Fibroblast of skin of scalp (primary cell): ENCODE measurements at regions not wholly inside any gene's neighbourhood (a gene's known extent, or its start where the extent isn't known, plus 50 kb on each side); places are given as distances from the start of the nearest gene placed in this dataset.
A peak's percentile ranks its signal among the peaks of the same experiment; 100 is the strongest.
"Not testable (repeated sequence)": the region's sequence is repeated elsewhere in the genome, so short reads cannot be mapped to it uniquely, and the experiment has no call there.

Experiments
- DNase-seq: peaks from one replicate; pipeline ENCODE4 v3.0.0-alpha.2; 2013

DNA sequence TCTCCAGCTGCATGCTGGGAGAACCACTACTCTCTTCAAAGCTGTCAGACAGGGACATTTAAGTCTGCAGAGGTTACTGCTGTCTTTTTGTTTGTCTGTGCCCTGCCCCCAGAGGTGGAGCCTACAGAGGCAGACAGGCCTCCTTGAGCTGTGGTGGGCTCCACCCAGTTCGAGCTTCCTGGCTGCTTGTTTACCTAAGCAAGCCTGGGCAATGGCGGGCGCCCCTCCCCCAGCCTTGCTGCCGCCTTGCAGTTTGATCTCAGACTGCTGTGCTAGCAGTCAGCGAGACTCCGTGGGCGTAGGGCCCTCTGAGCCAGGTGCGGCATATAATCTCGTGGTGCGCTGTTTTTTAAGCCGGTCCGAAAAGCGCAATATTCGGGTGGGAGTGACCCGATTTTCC lies 215.0 kb downstream of the STIM2 start:
- not testable (repeated sequence) for DNase-seq

DNA sequence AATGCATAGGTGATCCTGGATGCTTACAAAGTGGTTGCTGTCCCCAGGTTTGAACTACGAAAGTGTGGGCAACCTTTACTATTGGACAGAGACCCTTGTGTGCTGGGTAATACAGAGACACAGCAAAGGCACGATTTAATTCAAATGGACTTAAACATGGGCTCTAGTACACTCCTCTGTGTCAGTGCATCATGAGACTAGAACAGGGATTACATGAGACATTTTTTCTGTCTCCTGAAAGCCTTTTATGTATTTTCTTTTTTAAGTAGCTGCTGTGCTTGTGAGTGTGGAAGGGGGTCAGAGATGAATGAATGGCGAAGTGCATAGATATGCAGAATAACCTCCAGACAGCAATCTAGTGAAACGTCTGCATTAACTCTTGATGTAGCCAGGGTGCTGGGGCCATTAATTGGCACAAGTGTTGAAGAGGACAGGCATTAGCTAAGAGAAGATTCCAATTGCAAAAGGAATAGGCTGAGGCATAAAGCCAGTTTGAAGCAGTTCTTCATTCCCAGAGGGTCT lies 218.4 kb downstream of the STIM2 start:
- no peak for DNase-seq

DNA sequence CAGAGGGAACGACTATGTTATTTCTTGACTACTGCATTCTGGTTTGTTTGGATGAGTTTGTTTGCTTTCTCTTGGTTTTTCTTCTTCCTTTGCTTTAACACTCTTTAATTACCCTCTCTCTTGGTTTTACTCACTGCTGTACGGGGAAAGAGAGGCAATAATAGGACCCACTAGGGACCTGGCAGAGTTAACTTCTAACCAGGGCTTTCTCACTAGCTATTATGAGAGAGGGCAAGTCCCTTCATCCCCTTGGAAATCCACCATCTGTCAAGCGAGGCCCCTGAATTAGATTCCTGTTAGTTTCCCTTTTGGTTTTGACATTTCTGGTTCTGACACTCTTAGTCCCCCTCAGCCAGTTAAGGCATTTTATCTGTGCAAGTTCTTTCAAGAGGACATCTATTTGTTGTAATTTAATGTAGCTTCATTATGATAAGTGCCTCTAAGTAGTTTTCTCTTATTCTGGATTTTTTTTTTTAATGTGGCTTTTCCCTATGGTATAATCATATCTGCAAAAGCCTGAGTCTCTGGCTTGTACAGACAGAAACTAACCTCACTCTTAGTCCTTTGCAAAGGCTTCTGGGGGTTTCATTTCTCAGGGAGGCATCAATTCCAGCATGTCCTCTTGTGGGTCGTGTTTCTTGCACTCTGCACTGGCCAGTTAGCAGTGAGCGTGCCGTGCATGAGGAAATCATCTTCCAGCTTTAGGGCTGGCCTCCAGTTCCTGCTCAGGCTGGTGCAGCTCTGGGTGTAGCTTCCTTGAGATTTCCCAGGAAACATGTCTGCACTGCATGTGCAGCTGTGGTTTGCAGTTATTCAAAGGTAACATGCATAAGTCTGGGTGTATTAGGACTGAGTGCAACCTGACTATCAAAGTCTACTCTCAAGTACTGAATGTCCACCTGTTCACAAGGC lies 221.3 kb downstream of the STIM2 start:
- DNase-seq: no peak

DNA sequence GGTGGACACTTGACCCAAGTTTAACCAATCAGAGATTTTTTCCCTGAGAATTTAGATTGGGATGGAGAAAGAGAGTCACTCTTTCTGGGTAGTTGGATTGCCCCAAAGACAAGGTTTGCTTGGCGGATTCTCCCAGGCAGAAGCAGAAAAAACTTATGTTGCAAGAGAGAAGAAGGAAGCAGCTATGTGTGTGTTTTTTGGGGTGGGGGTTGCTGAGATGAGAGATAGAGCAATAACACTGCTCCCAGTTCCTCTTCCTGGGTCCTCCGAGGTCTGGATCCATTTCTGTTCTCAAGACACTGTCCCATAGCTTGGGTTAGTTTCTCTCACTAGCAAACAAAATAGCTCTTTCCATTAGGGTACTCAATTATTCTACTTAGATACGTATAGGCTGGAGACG lies 222.1 kb downstream of the STIM2 start:
- no peak for DNase-seq

DNA sequence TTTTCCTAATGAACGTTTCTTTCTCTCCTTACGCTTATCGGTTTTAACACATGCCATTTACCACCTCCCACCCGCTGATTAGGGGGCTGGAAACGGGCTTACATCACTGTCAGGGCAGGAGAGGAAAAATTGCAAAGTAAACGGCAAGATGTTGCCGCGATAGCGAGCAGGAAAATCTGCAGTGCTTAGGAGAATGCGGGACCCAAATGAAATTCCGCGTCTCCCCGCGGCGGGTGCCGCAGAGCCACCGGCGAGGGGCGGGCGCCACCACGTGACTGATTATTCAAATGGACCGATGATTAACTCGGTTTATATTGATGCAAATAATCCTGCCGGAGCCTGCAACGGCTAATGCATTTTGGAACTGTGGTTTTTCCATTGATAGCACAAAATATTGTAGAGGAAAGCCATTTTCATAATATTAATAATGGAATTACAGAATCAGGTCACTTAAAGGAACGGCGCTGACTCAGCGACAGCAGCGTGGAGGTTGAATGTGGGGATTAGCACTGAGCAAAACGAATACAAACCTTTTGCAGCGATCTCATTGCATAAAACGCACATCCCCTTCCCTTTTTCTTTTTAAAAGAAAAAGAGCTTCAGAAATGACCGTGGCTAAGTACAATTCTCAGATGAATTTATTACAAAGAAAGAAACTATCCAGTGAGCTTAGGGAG lies 224.2 kb downstream of the STIM2 start:
- DNase-seq: no peak

DNA sequence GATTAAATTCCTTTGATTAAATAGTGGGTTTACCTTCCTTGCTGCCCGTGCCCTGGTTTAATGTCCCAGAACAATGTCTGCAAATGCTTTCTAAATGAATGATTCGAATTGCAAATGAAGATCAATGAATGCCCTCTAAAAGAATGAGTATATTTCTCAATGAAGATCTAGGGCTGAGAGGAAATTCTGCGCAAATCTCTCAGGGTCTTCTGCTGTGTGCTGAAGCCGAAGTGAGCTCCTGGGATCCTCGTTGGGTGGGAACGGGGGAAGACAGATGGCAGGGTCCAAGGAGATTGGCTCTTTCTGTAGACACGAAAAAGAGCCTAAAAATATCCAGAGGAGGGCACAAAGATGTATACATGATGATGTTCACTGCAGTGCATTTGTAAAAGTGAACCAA lies 224.8 kb downstream of the STIM2 start:
- no peak for DNase-seq

DNA sequence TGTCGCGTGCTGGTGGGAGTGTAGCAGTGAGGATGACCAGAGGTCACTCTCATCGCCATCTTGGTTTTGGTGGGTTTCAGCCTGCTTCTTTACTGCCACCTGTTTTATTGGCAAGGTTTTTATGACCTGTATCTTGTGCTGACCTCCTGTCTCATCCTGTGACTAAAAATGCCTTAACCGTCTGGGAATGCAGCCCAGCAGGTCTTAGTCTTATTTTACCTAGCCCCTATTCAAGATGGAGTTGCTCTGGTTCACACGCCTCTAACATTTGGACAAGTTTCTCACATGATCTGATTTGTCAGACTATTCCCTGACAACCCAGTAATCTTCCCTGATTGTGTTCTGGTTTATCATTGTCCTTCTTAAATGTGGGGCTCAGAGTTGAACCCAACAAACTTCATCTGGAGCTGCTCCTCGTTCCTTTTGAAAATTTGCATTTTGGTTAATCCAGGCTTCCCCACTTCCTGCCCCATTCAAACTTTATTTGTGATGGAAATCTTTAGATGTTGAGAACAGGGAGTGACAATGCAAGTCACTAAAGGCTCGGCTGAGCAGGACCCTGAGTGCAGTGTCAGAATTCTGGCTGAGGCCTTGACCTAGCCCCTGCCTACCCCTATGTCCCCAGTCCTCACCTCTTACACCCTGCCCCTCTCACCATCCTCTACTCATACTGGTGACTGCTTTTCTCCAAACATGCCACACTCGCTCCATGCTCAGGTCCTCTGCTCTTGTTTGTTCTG lies 226.8 kb downstream of the STIM2 start:
- no peak for DNase-seq

DNA sequence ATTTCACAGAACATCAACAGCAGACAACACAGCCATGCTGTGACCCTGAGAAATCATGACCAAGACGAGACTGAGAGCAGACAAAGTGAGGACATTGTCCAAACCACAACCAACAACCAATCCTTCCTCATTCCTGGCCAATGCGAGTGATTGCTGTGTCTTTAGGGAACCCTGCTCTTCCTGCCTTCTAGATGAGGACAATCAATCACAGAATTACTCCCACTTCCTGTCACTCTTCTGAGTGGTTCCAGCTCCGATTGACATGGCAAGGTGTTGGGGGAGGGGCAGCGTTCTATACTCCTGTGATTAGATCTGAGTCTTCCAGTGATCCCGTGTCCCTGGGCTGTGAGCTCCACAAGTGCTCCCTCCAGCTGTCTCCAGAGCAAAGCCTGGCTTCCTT lies 227.8 kb downstream of the STIM2 start:
- no peak for DNase-seq

DNA sequence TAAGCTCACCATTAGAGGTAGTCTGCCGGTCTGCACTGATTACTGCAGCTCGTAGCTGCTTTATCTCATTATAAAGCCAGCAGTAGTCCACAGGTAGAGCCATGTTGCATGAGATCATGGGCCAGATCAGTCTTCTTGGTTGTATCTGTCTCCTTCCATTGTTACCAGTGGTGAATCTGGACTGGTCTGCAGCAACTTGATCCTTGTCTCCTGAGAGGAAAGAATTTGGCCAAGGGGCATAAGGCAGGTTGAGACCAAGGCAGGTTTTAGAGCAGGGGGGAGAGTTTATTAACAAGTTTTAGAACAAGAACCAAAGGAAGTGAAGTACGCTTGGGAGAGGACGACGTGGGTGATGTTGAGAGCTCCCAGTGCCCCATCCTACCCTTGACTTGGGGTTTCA lies 228.5 kb downstream of the STIM2 start:
- no peak for DNase-seq

DNA sequence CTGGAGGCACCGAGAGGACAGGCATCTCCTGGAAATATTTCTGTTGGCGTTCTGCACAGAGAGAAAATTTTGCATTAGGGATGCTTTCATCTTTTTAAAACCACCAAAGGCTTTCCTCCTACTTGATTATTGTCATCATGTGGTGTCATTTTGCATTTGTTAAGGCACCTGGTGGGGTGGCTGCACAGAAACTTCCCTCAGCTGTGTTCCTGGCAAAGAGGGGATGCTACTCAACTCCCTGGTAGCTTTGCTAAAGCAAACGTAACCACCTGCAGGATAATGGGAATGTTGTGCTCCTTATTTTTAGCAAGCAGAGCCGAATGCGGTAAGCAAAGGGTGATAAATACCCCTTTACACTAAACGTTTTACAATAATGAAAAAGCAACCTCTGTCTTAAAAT lies 229.8 kb downstream of the STIM2 start:
- no peak for DNase-seq

DNA sequence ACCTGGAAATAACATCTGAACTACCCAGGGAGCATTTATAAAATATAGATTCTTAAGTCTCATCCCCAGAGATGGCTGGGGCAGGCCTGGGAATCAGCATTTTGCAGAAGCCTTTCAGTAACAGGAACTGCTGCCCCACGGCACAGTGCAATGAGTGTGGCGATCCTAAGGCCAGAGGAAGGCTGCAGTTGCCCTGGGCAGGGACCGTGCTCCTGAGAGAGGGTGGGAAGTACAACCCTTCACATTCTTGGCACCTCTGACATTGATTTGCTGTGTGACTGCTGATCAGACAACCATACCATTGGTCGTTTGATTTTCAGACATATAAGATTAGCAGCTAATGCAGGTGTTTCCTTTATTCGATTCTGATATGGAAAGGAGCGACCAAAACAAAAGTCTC lies 233.6 kb downstream of the STIM2 start:
- no peak for DNase-seq

DNA sequence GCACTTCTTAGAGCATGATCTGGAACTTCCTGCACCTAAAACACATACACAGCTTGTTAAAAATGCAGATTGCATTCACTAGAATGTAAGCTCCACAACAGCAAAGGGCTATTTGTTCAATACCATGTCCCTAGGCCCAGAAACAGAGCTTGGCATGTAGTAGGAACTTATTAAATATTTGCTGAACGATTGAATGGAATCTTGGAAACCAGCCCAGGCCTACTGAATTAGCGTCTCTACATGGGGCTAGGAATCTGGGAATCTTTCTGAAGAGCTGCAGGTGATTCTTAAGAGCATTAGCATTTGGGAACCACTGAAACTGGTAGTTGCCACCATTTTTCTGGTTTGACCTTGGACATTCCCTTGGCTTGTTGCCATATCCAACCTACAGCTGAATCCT lies 234.1 kb downstream of the STIM2 start:
- DNase-seq: peak; percentile 25

DNA sequence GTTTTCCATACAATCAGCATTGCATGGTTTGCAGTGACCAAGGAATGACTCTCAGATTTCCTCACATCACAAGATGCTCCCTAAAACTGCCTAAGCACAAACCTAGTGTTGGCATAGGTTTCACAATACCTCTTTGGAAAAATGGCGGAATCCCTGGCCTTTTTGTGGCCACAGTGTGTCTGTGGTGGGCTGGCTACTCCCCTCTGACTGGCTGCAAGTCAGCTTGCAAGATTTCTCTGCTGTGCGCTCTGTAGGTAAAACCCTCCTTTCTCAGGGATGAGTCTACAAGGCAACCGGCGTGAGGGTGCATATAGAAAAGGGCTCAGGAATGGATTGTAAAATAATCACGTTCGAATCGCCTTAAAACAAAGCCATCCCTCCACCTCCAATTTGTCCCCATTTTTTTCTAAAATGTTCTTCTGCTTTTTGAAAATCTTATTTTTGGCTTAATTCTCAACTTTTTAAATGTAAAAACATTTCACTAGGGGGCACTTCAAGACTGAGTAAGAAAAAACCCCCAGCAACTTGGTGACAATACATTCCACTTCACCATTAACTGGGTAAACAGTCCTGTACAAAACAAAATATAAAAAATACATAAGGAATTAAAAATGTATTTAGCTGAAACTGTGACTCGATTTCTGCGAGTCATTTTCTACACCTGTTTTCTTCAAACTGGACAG lies 235.6 kb downstream of the STIM2 start:
- DNase-seq: no peak

DNA sequence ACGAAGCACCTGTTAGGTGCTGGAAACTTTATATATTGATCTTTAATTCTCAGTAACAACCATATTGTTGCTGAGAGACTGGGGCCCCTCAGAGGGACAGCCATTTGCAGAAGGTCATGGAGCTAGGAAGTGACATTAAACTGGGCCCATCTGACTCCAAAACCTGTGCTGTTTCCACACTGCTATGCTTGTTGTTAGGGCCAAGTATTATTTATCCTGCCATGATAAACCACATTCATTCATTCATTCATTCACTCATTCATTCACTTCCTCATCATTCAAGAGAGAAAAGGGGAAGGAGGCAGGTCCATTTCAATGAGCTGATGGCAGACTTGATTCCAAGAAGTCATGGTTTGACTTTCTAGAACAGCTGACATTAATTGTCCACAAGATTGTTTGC lies 237.4 kb downstream of the STIM2 start:
- no peak for DNase-seq

DNA sequence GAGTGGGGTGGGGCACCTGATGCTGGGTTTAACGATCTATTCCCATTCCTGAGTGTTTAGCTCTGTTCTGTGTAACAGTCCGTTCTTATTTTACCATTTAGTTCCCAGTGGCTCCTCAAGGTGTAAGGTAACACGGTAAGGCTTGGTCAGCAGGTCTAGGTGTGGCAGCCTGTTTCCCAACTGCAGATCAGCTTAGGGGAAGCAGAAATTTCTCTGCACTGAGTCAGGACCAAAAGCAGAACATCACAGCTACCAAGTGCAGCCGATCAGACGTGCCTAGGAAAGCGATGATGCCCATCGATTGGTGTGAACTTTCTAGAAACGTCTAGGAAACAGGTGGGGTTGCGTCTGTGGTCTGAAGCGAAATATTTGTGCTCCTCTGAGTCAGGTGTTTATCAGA lies 240.1 kb downstream of the STIM2 start:
- DNase-seq: no peak

DNA sequence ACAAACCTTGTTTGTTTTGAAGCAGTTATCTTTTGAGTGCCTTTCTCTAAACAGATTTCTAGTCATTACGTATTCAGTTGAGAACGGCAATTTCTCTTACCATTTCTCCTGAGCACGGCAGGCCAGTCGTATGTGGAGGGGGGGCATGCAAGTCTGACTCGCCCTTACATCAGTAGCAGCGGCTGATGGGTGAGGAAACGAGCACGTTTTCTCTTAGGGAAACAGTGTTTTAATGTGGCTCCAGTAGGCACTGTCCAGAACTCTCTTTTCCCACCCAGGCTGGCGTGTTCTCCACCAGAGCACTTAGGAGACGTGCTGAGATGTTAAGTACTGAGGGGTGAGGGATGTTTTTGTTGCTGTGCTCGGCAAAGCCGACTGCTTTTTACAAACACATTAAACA lies 240.5 kb downstream of the STIM2 start:
- no peak for DNase-seq

DNA sequence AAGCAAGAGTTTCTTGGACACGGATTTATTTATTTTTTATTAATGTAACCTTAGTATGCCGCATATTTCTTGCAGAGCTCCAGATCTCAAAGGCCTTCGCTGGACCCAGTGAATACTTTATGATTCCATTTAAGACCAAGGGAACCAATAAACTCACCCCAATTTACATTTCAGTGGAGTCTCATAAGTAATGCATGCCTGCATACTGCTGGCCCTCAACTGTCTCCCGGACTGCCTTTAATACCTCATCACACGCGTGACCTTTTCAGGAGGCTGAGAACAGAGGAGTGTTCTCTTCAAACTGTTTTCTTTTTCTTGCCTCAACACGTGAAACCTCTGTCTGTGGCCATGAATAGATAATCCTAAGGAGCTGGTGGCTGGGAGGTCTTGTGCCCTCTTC lies 240.9 kb downstream of the STIM2 start:
- DNase-seq: no peak

DNA sequence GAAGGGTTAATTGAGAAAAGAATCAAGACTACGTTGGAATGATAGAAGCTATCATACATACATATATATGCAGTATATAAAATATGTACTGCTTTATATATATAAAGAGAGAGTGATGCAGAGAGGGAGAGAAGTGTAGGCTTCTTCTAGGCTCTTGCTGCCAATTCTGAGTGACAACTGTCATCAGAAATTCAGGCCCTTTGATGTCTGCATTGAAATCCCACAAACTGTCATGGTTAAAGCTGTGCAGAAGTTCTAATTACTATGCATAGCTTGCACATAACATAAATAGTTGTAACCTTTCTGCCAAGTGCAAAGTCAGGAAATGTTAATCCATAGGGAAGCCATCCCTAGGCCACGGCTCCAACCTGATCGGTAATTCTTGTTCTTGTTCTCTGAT lies 251.0 kb downstream of the STIM2 start:
- no peak for DNase-seq

DNA sequence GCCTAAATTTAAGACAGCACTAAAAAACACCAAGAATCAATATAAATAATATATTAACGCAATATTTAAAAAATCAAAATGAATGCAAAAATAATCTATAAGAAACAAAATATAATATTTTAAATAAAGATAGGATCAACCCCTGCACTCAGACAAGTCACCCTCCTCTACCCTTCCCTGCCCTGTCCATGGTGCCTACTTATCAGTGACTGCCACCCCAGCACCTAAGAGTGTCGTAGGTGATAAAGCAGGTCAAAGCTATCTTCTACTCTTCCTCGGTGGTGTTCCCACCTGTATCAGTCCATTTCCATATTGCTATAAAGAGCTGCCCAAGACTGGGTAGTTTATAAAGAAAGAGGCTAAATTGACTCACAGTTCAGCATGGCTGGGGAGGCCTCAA lies 251.9 kb downstream of the STIM2 start:
- no peak for DNase-seq

DNA sequence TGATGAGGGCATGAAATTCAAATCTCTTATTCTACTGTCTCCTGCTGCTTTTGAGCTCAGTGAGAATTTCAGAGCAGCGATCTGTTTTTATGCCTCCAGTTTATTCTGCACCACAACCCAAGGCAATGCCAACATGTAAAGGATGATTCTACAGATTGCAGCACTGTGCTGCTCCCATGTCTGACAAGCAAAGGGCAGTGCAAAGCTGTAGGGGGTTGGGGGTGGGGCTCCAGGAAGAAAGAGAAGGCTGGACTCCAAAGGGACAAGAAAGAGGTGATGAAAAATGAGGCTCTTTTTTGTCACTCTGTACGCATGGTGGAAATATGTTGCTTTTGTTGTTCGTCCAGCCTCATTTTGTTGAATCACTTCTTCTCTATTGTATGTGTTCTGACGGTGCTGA lies 254.6 kb downstream of the STIM2 start:
- no peak for DNase-seq

DNA sequence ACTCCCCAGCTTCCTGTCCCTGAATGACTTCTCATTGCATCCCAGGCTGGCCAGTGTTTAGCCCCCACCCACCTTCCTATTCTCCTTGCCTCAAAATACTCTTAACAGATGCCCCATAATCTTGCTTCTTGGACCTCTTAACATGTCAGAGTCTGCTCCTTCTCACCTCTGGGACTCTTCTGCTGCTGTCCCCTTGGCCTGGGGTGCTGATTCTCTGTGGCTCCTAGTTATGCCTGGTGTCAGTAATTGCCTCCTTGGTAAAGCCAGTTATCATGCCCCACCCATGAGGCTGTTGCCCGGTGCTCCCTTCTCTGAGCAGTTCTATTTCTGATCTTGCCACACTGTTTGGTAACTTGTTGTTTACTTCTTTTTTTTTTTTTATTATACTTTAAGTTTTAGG lies 256.8 kb downstream of the STIM2 start:
- DNase-seq: no peak

DNA sequence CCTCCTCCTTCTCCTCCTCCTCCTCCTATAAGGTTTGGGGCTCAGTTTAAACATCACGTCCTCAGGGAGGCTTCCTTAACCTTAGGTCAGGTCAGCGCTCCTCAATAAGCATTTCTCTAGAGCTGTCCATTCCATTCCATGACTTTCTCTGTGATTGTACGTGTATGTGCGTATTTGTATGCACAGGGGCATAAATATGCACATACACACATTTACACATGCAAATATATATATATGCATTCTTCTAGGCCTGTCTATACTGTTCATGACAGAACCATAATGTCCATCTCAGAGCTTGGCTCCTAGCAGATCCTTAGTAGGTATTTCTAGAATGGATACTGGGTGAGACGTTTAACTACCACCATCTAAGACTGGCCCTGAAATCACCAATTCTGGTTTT lies 258.6 kb downstream of the STIM2 start:
- DNase-seq: no peak

DNA sequence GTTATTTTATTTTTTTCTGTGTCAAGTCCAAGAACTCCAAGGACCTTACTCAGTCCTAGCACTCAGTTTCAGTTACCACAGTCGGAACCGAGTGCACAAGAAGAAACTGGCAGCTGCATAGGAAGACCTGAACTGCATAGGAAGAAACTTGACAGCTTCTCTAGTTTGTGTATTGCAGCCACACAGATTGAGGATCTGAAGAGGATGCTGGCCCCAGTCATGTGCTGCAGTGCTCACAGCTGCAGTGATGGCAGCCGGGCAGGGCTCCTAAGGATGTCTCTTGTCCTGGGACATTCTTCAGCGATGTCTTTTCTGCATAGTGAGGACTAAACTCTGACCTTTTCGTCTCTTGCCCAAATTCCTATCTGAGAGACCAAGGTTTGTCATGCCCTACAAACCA lies 261.2 kb downstream of the STIM2 start:
- DNase-seq: no peak
